Transverse colon (tissue), 4 donors: ENCODE measurements at regions not wholly inside any gene's neighbourhood (a gene's known extent, or its start where the extent isn't known, plus 50 kb on each side); places are given as distances from the start of the nearest gene placed in this dataset.

Experiments used
- CTCF ChIP-seq, 5 experiments: fragments of 200-600 bp in 3 of 5; fragments of 450-650 bp in 2 of 5; sonication (generic) in 3 of 5; IDR thresholded peaks; 1 replicate in 2 of 5; 2 replicates in 3 of 5; pipeline ENCODE4 v1.5.1; 2016 to 2017; ENCODE audit warnings: antibody characterized with exemption in 5 of 5, inconsistent platforms in 3 of 5, mild to moderate bottlenecking in 2 of 5, moderate library complexity in 1 of 5
- EP300 ChIP-seq: sonication (generic); formaldehyde crosslinking; IDR thresholded peaks from one replicate; pipeline ENCODE4 v1.6.1; 2017; ENCODE audit warnings: antibody characterized with exemption, low read depth
- POLR2AphosphoS5 ChIP-seq, 3 donors: sonication (generic); formaldehyde crosslinking; IDR thresholded peaks; one replicate each; pipeline ENCODE4 v1.6.1; 2016; ENCODE audit warnings: antibody characterized with exemption in 3 of 3

- no peak for TF ChIP-seq CTCF (IDR thresholded peaks at IDR 0.05)
- no peak for TF ChIP-seq POLR2AphosphoS5 (IDR thresholded peaks at IDR 0.05)
- no peak for TF ChIP-seq EP300
Observed at GRCh38 chr11:133710681-133711240, 134.6 kb downstream of the SPATA19 start.
